ENCODE measurements at regions not wholly inside any gene's neighbourhood (a gene's known extent, or its start where the extent isn't known, plus 50 kb on each side); places are given as distances from the start of the nearest gene placed in this dataset.

- TF ChIP-seq CTCF (IDR thresholded peaks at IDR 0.05; ENCODE audit: control extremely low read depth in 1 of 3, insufficient read depth in 1 of 3, low read depth in 1 of 3, low read length in 3 of 3) (no peak), EP300 (IDR thresholded peaks at IDR 0.05; ENCODE audit: borderline replicate concordance in 1 of 2, low read depth in 2 of 2, low read length in 2 of 2) (no peak), JUND (IDR thresholded peaks at IDR 0.05; ENCODE audit: low read length) (no peak), POLR2AphosphoS5 (IDR thresholded peaks at IDR 0.05; ENCODE audit: low read depth, low read length) (no peak)
These were observed 224.4 kb upstream of the DAAM1 start for GRCh38 chr14:58963873-58964597.
